GM12874 (cell line): ENCODE measurements at regions not wholly inside any gene's neighbourhood (a gene's known extent, or its start where the extent isn't known, plus 50 kb on each side); places are given as distances from the start of the nearest gene placed in this dataset.

Experiments
- TF ChIP-seq, protein P1 (sequence below): IDR thresholded peaks from 2 replicates; pipeline ENCODE4 v1.5.1; 2011; ENCODE audit warnings: low read depth, mild to moderate bottlenecking, control low read depth, low read length, moderate library complexity; ENCODE audit not compliant: insufficient read depth

GRCh38 chr10:4176500-4177281 lies 391.7 kb upstream of the KLF6 start:
- TF ChIP-seq, protein P1, sequence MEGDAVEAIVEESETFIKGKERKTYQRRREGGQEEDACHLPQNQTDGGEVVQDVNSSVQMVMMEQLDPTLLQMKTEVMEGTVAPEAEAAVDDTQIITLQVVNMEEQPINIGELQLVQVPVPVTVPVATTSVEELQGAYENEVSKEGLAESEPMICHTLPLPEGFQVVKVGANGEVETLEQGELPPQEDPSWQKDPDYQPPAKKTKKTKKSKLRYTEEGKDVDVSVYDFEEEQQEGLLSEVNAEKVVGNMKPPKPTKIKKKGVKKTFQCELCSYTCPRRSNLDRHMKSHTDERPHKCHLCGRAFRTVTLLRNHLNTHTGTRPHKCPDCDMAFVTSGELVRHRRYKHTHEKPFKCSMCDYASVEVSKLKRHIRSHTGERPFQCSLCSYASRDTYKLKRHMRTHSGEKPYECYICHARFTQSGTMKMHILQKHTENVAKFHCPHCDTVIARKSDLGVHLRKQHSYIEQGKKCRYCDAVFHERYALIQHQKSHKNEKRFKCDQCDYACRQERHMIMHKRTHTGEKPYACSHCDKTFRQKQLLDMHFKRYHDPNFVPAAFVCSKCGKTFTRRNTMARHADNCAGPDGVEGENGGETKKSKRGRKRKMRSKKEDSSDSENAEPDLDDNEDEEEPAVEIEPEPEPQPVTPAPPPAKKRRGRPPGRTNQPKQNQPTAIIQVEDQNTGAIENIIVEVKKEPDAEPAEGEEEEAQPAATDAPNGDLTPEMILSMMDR: no peak

GRCh38 chr10:4174197-4174596 lies 389.2 kb upstream of the KLF6 start:
- TF ChIP-seq, protein P1: no peak

DNA sequence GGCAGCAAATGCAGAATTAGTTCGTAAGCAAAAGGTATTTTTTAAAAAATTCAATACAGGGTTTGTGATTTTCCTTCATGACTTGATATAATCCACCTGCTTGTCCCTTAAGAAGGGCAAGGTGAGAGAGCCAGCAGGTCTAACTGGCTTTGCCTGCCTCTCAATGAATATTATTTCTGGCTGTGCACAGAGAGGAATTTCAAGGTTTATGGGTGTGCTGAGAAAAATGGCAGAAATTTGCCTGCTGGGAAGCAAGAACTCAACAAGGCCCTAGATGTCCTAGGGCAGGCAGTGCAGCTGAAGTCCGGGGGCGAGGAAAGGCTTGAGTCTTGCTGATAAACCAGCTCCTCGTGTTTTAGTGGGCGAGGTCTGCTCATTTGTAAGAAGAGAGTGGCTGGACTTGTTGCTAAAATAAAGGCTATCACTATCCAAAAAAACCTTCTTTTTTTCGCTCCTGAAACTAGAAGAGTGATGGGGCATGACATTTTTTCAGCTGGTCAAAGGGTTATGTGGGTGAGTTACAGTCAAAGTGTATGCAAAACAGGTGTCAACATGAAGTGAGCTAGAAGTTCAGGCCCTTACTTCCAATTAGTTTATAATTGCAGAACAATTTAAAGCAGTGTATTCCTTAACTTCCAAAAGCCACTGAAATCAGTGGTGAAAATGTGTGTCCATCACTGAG lies 385.8 kb upstream of the KLF6 start:
- TF ChIP-seq, protein P1: no peak

DNA sequence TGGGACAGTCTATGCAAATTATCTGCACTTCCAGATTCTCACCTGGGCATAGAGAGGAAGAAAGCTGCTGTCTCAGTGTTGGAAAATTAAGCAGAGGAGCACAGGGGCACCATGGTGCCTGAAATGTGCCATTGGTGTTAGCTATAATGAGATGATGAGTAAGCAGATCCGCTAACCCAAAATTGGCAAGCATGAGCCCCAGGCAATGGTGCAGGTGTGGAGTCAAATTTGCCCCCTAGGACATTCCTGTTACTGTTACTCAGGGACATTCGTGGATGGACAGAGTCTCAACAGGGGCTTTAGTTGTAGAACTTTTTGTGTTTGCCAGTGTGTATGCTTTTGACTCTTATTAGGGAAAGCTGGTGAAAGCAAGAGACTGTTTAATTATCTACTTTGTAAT lies 385.2 kb upstream of the KLF6 start:
- TF ChIP-seq, protein P1: no peak

DNA sequence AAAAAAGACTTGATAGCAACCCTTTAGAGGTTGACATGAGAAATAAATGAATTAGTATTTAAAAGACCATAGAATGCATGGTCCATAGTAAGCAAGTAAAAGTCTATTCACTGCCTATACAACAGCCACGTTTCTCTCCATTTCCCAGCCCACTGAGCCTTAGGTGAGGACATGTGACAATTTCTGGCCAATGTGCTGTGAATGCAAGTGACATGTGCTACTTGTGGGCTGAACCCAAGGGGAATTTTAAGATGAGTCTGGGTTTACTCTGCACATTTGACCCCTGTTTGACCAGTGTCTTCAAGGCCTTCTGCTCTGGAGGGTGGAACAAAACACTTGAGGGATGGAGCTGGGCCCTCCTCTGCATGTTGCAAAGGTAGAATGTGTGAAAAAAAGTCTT lies 384.4 kb upstream of the KLF6 start:
- TF ChIP-seq, protein P1: no peak

DNA sequence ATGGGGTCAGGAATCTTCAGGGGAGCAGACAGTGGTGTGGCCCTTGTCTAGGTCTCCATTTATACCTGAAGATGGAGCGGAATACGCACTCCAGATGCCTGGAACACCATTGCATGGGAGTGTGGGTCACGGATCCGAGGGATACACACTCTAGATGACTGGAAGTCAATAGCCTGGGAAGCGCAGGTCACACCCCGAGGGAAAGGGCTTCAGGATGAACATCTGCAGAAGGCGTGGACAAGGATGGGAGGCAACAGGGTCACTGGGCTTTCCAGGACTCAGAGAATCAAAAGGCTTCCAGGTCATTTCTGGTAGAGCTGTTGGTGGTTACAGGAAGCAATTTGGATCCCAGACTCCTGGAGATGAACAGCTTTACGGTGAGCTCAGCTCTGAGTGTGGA lies 382.2 kb upstream of the KLF6 start:
- TF ChIP-seq, protein P1: no peak

DNA sequence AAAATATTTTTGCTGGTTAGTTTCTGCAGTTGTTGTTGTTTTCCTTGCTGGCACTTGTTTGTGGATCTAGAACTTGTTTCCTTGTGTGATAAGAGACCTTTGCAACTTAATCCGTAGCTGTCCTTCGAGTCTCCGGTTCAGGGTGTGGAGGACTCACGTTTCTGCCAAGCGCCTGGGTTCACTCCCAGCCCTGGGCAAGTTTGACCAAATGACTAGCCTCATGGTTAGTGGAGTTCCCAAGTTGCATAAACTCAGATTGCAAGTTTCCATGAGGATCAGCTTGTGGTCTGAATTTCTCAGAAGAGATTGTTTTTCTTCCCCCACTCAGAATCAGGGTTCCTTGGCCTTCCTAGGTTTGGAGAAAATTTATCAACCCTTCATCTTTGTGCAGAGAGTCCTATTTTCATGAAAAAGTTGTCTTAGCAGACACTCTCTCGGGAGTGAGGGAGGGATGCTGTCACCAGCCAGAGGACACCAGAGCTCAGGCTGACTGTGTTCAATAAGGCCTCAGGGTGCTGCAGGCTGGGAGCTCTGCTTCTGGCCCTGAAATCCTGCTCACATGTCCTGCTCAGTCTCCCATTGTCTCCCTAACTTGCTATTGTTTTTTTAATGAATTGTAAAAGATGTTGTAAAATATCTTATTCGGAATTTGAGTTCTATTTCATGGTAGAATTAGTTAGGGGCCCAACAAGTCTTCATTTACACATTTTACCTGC lies 377.7 kb upstream of the KLF6 start:
- TF ChIP-seq, protein P1: no peak
